GM12865 (cell line): ENCODE measurements at regions not wholly inside any gene's neighbourhood (a gene's known extent, or its start where the extent isn't known, plus 50 kb on each side); places are given as distances from the start of the nearest gene placed in this dataset.

Experiments
- DNase-seq: peaks from one replicate; pipeline ENCODE4 v3.0.0; 2010; ENCODE audit warnings: low read depth
- H3K4me3 ChIP-seq: 2 replicates; pipeline ENCODE4 v1.5.1; 2011; ENCODE audit warnings: mild to moderate bottlenecking, low read depth, low read length, control low read depth
- TF ChIP-seq, protein P1 (sequence below): IDR thresholded peaks from 2 replicates; pipeline ENCODE4 v1.5.1; 2011; ENCODE audit warnings: low read length, control low read depth, low read depth, inconsistent platforms; ENCODE audit not compliant: insufficient read depth; ENCODE audit errors: missing control alignments

DNA sequence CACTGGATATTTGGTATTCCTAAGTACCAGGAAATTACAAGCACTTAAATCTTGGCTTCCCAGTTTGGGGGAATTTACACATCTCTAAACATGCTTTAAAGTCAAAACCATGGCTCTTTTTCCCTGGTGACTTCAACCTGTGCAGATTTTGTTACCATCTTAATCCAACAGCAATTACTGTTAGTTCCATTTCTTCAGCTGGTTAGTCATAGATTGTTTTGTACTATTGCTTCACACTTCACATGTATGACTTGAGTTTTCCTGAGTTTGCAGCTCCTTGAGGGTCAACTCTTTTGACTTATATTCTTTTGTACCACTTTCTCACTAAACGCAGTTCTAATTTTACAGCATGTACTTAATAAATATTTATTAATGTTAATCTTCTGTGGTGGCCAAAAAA, 203.4 kb upstream of the RND3 start:
- TF ChIP-seq, protein P1, sequence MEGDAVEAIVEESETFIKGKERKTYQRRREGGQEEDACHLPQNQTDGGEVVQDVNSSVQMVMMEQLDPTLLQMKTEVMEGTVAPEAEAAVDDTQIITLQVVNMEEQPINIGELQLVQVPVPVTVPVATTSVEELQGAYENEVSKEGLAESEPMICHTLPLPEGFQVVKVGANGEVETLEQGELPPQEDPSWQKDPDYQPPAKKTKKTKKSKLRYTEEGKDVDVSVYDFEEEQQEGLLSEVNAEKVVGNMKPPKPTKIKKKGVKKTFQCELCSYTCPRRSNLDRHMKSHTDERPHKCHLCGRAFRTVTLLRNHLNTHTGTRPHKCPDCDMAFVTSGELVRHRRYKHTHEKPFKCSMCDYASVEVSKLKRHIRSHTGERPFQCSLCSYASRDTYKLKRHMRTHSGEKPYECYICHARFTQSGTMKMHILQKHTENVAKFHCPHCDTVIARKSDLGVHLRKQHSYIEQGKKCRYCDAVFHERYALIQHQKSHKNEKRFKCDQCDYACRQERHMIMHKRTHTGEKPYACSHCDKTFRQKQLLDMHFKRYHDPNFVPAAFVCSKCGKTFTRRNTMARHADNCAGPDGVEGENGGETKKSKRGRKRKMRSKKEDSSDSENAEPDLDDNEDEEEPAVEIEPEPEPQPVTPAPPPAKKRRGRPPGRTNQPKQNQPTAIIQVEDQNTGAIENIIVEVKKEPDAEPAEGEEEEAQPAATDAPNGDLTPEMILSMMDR: no peak
- no peak for DNase-seq
- H3K4me3 ChIP-seq: no peak overlapping the region

DNA sequence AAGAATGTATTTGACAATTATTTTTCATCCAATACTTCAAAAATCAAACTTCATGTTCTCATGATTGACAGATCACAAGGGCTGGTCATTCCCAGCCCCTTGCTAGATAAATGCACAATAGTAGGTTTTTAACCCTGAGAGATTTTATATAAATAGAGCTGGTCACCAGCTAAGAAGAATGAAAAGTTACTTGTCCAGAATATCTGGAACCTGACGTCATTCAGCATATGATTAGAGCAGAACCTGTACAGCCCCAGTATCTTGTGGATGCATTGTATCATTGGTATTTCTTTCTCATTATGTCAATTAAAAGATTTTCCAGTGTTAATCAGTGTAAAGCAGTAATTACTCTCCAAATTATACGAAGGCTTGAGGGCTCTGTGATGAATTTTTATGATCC, 202.8 kb upstream of the RND3 start:
- no peak for DNase-seq
- TF ChIP-seq, protein P1: no peak
- no peak overlapping the region for H3K4me3 ChIP-seq

DNA sequence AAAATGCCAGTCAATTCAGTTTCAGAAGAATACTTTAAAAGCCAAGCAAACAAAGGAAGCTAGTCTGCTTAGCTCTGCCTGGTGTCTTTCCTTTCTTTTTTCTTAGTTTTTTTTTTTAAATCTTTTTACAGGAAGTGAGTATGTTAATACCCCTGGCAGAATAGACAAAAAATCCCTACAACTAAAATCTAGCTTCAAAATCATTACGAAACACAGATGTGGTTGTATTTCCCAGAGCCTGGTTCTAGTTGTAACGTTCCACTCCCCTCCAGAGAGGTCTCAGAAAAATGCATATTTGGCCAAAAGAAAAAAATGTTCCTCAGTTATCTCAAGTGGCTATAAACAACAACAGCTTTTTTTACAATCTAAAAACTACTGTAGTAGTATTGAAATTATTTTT, 202.1 kb upstream of the RND3 start:
- no peak for DNase-seq
- no peak overlapping the region for H3K4me3 ChIP-seq
- TF ChIP-seq, protein P1: no peak

DNA sequence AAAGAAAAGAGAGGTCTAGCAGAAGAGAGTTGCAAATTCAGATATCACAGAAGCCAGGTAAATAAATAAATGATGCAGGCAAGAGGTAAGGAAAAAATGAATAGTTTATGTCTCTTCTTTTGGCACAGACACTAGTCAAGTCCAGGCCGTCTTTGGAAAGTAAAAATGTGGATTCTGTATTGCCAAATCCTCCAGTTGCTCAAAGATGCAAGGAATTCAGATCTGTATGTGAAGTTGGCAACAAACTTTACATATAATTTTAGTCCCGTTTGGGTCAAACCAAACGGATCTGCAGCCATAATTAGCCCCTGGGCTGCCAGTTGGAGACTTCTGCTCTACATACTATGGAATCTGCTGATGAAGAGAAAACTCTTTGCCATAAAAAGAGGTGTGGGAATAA, 200.5 kb upstream of the RND3 start:
- TF ChIP-seq, protein P1: no peak
- DNase-seq: no peak
- no peak overlapping the region for H3K4me3 ChIP-seq

DNA sequence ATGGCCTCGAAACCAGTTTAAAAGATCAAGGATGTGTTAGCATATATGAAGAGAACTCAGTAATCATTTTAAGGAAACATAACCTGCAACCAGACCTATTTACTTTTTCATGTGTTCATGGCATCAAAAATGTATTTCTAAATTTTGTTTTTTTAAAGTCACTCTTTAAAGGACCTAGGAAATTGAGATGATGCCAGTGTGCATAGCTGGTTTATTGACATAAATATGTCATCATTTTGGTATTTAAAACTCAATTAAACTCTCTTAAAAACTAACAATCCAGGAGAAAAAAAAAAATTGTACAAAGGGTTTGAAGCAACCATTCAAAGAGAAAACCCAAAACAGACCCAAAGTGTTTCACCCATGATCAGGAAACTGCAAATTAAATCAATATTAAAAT, 198.9 kb upstream of the RND3 start:
- no peak overlapping the region for H3K4me3 ChIP-seq
- TF ChIP-seq, protein P1: no peak
- DNase-seq: no peak

DNA sequence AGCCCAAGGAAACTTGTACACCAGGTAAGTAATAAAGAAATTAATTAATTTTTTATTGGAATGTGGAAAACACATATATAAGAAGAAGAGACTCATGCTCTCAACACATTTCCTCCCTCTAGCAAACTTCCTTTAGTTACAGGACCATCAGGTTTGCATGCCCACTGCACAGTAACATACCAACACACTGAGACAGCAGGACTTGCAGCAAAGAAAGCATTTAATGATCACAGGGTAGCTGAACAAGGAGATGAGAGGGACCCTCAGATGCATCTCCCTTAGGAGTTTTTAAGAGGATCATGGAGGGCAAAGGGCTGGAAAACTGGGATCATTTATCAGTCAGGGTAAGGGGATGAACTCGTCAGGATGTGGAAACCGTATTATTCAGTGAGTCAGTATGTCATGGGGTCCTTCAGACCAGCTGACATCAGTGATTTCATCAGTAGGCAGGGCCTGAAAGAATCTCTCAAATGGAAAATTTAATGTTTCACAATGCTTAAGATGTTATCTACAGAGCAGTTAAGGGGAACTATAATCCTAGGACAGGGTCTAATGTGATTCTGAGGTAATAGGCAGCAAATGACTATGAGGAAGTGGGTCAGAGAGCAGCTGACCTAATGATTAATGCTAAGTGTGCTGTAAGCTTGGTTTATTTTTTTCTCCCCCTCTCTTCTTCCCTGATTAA, 193.8 kb upstream of the RND3 start:
- TF ChIP-seq, protein P1: no peak
- no peak overlapping the region for H3K4me3 ChIP-seq
- no peak for DNase-seq
